GM12872 (cell line): ENCODE measurements at regions not wholly inside any gene's neighbourhood (a gene's known extent, or its start where the extent isn't known, plus 50 kb on each side); places are given as distances from the start of the nearest gene placed in this dataset.

Source experiments
- TF ChIP-seq, protein P1 (sequence below): IDR thresholded peaks from 3 replicates; pipeline ENCODE4 v1.5.1; 2011; ENCODE audit warnings: low read depth, mild to moderate bottlenecking, low read length, moderate library complexity; ENCODE audit not compliant: insufficient read depth

DNA sequence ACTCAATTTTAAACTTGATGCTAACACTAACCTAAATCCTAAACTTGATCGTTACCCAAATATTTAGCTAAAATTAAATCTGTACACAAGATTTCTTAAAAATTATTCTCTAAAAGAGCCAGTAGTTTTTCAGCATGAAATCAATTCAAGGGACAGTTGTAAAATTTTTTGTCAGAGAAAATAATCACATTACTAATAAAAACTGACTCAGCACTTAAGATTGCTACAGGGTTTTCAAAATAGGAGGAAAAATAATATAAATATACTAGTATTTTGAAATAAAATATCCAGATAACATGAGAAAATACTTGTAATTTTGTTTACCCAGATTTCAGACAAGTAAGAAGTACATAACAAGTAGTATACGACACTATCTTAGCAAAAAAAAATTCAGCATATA is 1268.1 kb upstream of the USP15 start:
- TF ChIP-seq, protein P1, sequence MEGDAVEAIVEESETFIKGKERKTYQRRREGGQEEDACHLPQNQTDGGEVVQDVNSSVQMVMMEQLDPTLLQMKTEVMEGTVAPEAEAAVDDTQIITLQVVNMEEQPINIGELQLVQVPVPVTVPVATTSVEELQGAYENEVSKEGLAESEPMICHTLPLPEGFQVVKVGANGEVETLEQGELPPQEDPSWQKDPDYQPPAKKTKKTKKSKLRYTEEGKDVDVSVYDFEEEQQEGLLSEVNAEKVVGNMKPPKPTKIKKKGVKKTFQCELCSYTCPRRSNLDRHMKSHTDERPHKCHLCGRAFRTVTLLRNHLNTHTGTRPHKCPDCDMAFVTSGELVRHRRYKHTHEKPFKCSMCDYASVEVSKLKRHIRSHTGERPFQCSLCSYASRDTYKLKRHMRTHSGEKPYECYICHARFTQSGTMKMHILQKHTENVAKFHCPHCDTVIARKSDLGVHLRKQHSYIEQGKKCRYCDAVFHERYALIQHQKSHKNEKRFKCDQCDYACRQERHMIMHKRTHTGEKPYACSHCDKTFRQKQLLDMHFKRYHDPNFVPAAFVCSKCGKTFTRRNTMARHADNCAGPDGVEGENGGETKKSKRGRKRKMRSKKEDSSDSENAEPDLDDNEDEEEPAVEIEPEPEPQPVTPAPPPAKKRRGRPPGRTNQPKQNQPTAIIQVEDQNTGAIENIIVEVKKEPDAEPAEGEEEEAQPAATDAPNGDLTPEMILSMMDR: no peak

DNA sequence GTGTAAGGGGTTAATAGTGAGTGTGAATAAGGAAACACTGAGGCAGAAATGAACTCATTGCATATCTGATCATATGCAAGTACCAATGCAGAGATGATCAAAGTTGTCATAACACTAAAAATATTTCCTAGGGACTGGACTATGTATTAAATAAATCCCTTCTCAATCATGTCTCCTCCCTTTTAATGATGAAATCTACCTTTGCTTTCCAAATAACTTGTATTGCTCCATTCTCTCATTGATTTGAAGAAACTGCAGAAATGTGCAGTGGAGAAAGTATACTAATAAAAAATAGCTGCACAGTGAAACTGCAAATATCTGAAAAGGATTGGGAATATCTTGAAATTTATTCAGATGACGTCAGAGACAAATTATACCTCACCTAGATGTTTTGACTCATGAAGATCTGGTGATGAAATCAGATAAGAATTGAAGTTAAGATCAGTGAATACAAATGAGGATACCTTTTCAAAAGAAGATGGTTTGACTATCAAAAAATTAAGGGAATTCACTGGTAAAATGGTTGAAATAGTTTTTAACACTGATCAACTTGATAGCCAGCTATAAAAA is 1264.9 kb upstream of the USP15 start:
- TF ChIP-seq, protein P1: no peak

DNA sequence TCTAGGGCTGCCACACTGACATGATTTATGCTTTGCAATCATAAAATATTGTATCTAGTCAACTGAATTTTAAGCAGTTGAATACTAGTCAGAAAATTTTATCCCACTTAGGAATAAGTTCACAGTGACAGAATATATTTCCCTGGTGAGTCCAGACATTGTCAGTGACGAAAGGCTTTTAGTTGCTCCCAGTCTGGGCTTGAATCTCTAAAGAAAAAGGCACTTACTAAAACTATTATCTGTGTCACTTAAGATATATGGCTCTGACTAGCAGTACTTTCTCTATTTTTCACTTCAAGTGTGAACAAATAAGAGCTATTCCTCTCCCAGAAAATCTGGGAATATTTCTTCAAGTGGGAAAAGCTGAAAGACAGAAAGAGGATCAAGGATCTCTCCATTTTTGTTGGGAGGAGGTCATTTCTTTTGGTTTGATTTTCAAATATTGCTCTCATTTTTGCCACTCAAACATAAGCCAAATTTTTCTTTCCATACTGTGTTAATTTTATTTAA is 1262.3 kb upstream of the USP15 start:
- TF ChIP-seq, protein P1: no peak

DNA sequence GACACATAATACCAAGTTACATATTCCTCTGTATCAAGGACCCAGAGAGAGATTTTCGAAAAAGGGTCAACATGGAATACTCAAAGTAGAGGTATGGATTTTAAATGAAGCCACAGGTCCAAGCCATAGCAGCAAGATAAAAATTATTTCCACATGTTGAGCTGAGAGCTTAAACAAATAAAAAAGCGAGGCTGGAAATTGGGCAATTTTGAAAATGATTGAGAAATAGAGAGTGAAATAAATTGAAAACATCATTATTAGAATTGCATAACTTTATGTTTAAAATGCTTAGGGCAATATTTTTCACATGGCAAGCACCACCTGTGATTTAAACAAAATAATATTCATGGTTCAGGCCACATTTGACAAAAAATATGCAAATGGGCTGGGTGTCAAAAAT is 1251.0 kb upstream of the USP15 start:
- TF ChIP-seq, protein P1: no peak

DNA sequence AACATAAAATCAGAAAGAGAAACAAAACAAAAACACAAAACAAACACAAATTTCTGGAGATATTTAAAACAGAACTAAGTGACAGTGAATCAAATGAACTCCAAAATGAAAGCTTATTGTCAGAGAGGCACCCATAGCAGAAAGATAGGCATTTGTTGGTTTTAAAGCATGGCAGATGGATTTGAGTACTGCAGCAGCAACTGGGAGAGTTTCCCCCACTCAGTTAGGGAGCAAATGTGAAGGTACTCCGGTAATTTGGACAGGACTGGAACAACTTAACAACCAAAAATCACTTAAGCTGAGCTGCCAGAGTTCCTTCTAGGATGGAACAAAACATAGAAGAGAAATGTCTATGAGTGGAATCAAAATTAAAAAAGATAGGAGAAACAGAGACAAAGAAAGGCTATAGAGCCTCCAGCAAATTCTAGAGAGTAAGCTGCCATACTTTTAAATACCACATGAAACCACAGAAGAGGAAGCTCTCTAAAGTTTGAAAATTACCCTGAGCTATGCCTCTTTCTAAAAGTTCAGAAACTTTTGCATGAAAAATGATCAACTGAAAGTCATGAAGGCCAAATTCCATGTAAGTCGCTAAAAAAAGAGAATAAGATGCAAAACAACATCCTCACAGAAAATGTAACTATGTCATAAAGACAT is 1248.3 kb upstream of the USP15 start:
- TF ChIP-seq, protein P1: no peak

DNA sequence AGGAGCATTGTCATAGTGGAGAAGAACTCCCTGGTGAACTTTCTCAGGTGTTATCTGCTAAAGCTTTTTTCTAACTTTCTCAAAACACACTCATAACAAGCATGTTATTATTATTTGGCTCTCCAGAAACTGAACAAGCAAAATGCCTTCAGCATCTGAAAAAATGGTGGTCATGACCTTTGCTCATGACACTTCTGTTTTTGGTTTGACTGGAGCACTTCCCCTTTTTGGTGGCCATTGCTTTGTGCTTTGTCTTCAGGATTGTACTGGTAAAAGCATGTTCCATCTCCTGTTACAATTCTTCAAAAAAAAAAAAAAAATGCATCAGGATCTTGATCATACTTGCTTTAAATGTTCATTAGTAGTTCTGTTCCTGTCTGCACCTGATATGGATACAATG is 1241.6 kb upstream of the USP15 start:
- TF ChIP-seq, protein P1: no peak

DNA sequence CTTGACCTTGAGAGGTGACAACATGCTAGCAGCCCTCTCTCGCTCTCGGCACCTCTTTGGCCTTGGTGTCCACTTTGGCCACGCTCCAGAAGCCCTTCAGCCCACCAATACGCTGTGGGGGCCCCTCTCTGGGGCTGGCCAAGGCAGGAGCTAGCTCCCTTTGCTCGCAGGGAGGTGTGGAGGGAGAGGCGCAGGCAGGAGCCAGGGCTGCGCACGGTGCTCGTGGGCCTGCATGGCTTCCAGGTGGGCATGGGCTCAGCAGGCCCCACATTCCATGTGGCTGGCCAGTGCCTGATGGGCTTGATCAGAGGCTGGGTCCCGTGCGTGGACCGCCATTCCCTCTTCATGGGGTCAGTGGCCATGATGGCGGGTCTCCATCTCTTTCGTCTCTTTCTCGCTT is 1237.0 kb upstream of the USP15 start:
- TF ChIP-seq, protein P1: no peak
